ENCODE measurements at regions not wholly inside any gene's neighbourhood (a gene's known extent, or its start where the extent isn't known, plus 50 kb on each side); places are given as distances from the start of the nearest gene placed in this dataset.

GRCh38 chr4:92122911-92123310 is 180.9 kb upstream of the GRID2 start:
- DNase-seq: no peak

GRCh38 chr4:92128676-92129075 is 175.1 kb upstream of the GRID2 start:
- DNase-seq: no peak

- no peak for DNase-seq
These were observed 174.3 kb upstream of the GRID2 start for GRCh38 chr4:92129408-92129994.

- DNase-seq: no peak
These were observed 167.3 kb upstream of the GRID2 start for GRCh38 chr4:92136434-92136833.

- DNase-seq: peak; percentile 1
These were observed 140.4 kb upstream of the GRID2 start for GRCh38 chr4:92163348-92163747.

- DNase-seq: no peak
These were observed 133.4 kb upstream of the GRID2 start for GRCh38 chr4:92170340-92170739.

- DNase-seq: no peak
These were observed 131.6 kb upstream of the GRID2 start for GRCh38 chr4:92172203-92172602.

GRCh38 chr4:92175250-92175649 is 128.5 kb upstream of the GRID2 start:
- DNase-seq: no peak

- no peak for DNase-seq
These were observed 121.6 kb upstream of the GRID2 start for GRCh38 chr4:92182006-92182735.

GRCh38 chr4:92182736-92183407 is 120.9 kb upstream of the GRID2 start:
- no peak for DNase-seq

GRCh38 chr4:92183825-92184224 is 119.9 kb upstream of the GRID2 start:
- no peak for DNase-seq

- DNase-seq: no peak
These were observed 119.2 kb upstream of the GRID2 start for GRCh38 chr4:92184566-92184965.

GRCh38 chr4:92186239-92186638 is 117.5 kb upstream of the GRID2 start:
- no peak for DNase-seq

GRCh38 chr4:92189146-92189545 is 114.6 kb upstream of the GRID2 start:
- no peak for DNase-seq

- DNase-seq: peak; percentile 34
These were observed 105.1 kb upstream of the GRID2 start for GRCh38 chr4:92198711-92199110.

- DNase-seq: no peak
These were observed 104.6 kb upstream of the GRID2 start for GRCh38 chr4:92199135-92199534.

- DNase-seq: no peak
These were observed 92.9 kb upstream of the GRID2 start for GRCh38 chr4:92210906-92211305.

GRCh38 chr4:92215476-92215875 is 88.3 kb upstream of the GRID2 start:
- no peak for DNase-seq

- DNase-seq: peak; percentile 15
These were observed 72.3 kb upstream of the GRID2 start for GRCh38 chr4:92231511-92231910.

GRCh38 chr4:92232566-92232965 is 71.2 kb upstream of the GRID2 start:
- peak; percentile 40 for DNase-seq

- peak; percentile 91 for DNase-seq
These were observed 69.2 kb upstream of the GRID2 start for GRCh38 chr4:92234393-92235176.

- no peak for DNase-seq
These were observed 68.0 kb upstream of the GRID2 start for GRCh38 chr4:92235731-92236130.

GRCh38 chr4:92236877-92237276 is 66.9 kb upstream of the GRID2 start:
- DNase-seq: peak; percentile 15
